ENCODE measurements at regions not wholly inside any gene's neighbourhood (a gene's known extent, or its start where the extent isn't known, plus 50 kb on each side); places are given as distances from the start of the nearest gene placed in this dataset.

- H4K12ac ChIP-seq (ENCODE audit: low read depth, low read length) = no peak overlapping the region
- no peak overlapping the region for H3K9ac ChIP-seq (ENCODE audit: low read length)
- no peak overlapping the region for H3K4ac ChIP-seq (ENCODE audit: low read depth, low read length)
- no peak overlapping the region for H2AFZ ChIP-seq (ENCODE audit: insufficient read depth, low read length, poor library complexity)
- no peak overlapping the region for H2BK12ac ChIP-seq (ENCODE audit: low read length)
- H3K36me3 ChIP-seq (ENCODE audit: control insufficient read depth in 1 of 2, insufficient read depth in 2 of 2, low read length in 2 of 2) = no peaks in the 10 kb centered on the region
- H3K4me3 ChIP-seq (ENCODE audit: low read depth, low read length) = no peak overlapping the region
- no peak overlapping the region for H2BK5ac ChIP-seq (ENCODE audit: low read depth, low read length, poor library complexity)
- no peak overlapping the region for H3K4me2 ChIP-seq (ENCODE audit: low read length)
- no peaks in the 10 kb centered on the region for H3K79me2 ChIP-seq (ENCODE audit: control insufficient read depth, insufficient read depth, low read length, poor library complexity)
- no peak overlapping the region for H3K23ac ChIP-seq (ENCODE audit: low read length)
- no peak overlapping the region for H2BK120ac ChIP-seq (ENCODE audit: insufficient read depth, low read length, poor library complexity)
- H3K27ac ChIP-seq (ENCODE audit: low read depth, low read length) = no peak overlapping the region
- H3K9me3 ChIP-seq (ENCODE audit: insufficient read depth, low read depth, low read length) = no peaks in the 10 kb centered on the region
- no peak overlapping the region for H3K18ac ChIP-seq (ENCODE audit: low read length)
- H3K79me1 ChIP-seq (ENCODE audit: low read length) = no peaks in the 10 kb centered on the region
- H3K14ac ChIP-seq (ENCODE audit: low read length) = no peak overlapping the region
- no peak overlapping the region for H4K91ac ChIP-seq (ENCODE audit: low read depth, low read length)
- H3K4me1 ChIP-seq (ENCODE audit: control insufficient read depth in 1 of 2, insufficient read depth in 2 of 2, low read length in 2 of 2) = no peaks in the 10 kb centered on the region
- DNase-seq = no peak
- no CpG with 5 or more reads among the region's 1 CpG for WGBS (ENCODE audit: extremely low coverage, insufficient coverage, insufficient read length)
- no peak overlapping the region for H2AK5ac ChIP-seq (ENCODE audit: low read length)
- no peak overlapping the region for H4K8ac ChIP-seq (ENCODE audit: low read depth, low read length)
- no peaks in the 10 kb centered on the region for H3K27me3 ChIP-seq (ENCODE audit: insufficient read depth, low read length)
Observed at GRCh38 chr11:16430674-16431073, 74.3 kb upstream of the SOX6 start.

GRCh38 chr11:16421826-16422225 is 65.5 kb upstream of the SOX6 start:
- Histone ChIP-seq H2AK5ac (ENCODE audit: low read length) (no peak overlapping the region), H3K9ac (ENCODE audit: low read length) (no peak overlapping the region), H3K79me1 (ENCODE audit: low read length) (no peaks in the 10 kb centered on the region), H3K4me1 (ENCODE audit: control insufficient read depth in 1 of 2, insufficient read depth in 2 of 2, low read length in 2 of 2) (no peaks in the 10 kb centered on the region), H4K91ac (ENCODE audit: low read depth, low read length) (no peak overlapping the region), H3K27ac (ENCODE audit: low read depth, low read length) (no peak overlapping the region), H3K36me3 (ENCODE audit: control insufficient read depth in 1 of 2, insufficient read depth in 2 of 2, low read length in 2 of 2) (no peaks in the 10 kb centered on the region), H2BK12ac (ENCODE audit: low read length) (no peak overlapping the region), H3K14ac (ENCODE audit: low read length) (no peak overlapping the region), H2BK5ac (ENCODE audit: low read depth, low read length, poor library complexity) (no peak overlapping the region), H3K4me3 (ENCODE audit: low read depth, low read length) (no peak overlapping the region), H4K12ac (ENCODE audit: low read depth, low read length) (no peak overlapping the region), H4K8ac (ENCODE audit: low read depth, low read length) (no peak overlapping the region), H3K4ac (ENCODE audit: low read depth, low read length) (no peak overlapping the region), H2BK120ac (ENCODE audit: insufficient read depth, low read length, poor library complexity) (no peak overlapping the region), H3K23ac (ENCODE audit: low read length) (no peak overlapping the region), H3K79me2 (ENCODE audit: control insufficient read depth, insufficient read depth, low read length, poor library complexity) (no peaks in the 10 kb centered on the region), H2AFZ (ENCODE audit: insufficient read depth, low read length, poor library complexity) (no peak overlapping the region), H3K18ac (ENCODE audit: low read length) (no peak overlapping the region), H3K9me3 (ENCODE audit: insufficient read depth, low read depth, low read length) (no peaks in the 10 kb centered on the region), H3K27me3 (ENCODE audit: insufficient read depth, low read length) (no peaks in the 10 kb centered on the region), H3K4me2 (ENCODE audit: low read length) (no peak overlapping the region)
- no CpG with 5 or more reads among the region's 2 CpGs for WGBS (ENCODE audit: extremely low coverage, insufficient coverage, insufficient read length)
- DNase-seq = no peak

- Histone ChIP-seq H4K12ac (ENCODE audit: low read depth, low read length) (no peak overlapping the region), H3K4me3 (ENCODE audit: low read depth, low read length) (no peak overlapping the region), H2AK5ac (ENCODE audit: low read length) (no peak overlapping the region), H3K14ac (ENCODE audit: low read length) (no peak overlapping the region), H3K27me3 (ENCODE audit: insufficient read depth, low read length) (no peaks in the 10 kb centered on the region), H2BK120ac (ENCODE audit: insufficient read depth, low read length, poor library complexity) (no peak overlapping the region), H3K27ac (ENCODE audit: low read depth, low read length) (no peak overlapping the region), H3K79me2 (ENCODE audit: control insufficient read depth, insufficient read depth, low read length, poor library complexity) (no peaks in the 10 kb centered on the region), H2AFZ (ENCODE audit: insufficient read depth, low read length, poor library complexity) (no peak overlapping the region), H3K79me1 (ENCODE audit: low read length) (no peaks in the 10 kb centered on the region), H3K9ac (ENCODE audit: low read length) (no peak overlapping the region), H2BK5ac (ENCODE audit: low read depth, low read length, poor library complexity) (no peak overlapping the region), H3K36me3 (ENCODE audit: control insufficient read depth in 1 of 2, insufficient read depth in 2 of 2, low read length in 2 of 2) (no peaks in the 10 kb centered on the region), H3K9me3 (ENCODE audit: insufficient read depth, low read depth, low read length) (no peaks in the 10 kb centered on the region), H3K4me1 (ENCODE audit: control insufficient read depth in 1 of 2, insufficient read depth in 2 of 2, low read length in 2 of 2) (no peaks in the 10 kb centered on the region), H3K23ac (ENCODE audit: low read length) (no peak overlapping the region), H3K4me2 (ENCODE audit: low read length) (no peak overlapping the region), H4K8ac (ENCODE audit: low read depth, low read length) (no peak overlapping the region), H3K18ac (ENCODE audit: low read length) (no peak overlapping the region), H4K91ac (ENCODE audit: low read depth, low read length) (no peak overlapping the region), H2BK12ac (ENCODE audit: low read length) (no peak overlapping the region), H3K4ac (ENCODE audit: low read depth, low read length) (no peak overlapping the region)
- DNase-seq = no peak
- no CpG with 5 or more reads among the region's 5 CpGs for WGBS (ENCODE audit: extremely low coverage, insufficient coverage, insufficient read length)
Observed at GRCh38 chr11:16418428-16419097, 62.2 kb upstream of the SOX6 start.

GRCh38 chr11:16412525-16413172 is 56.3 kb upstream of the SOX6 start:
- H3K36me3 ChIP-seq (ENCODE audit: control insufficient read depth in 1 of 2, insufficient read depth in 2 of 2, low read length in 2 of 2) = no peaks in the 10 kb centered on the region
- H2AK5ac ChIP-seq (ENCODE audit: low read length) = no peak overlapping the region
- H3K27ac ChIP-seq (ENCODE audit: low read depth, low read length) = no peak overlapping the region
- no peak overlapping the region for H3K23ac ChIP-seq (ENCODE audit: low read length)
- no peaks in the 10 kb centered on the region for H3K4me1 ChIP-seq (ENCODE audit: control insufficient read depth in 1 of 2, insufficient read depth in 2 of 2, low read length in 2 of 2)
- H3K14ac ChIP-seq (ENCODE audit: low read length) = no peak overlapping the region
- H2BK5ac ChIP-seq (ENCODE audit: low read depth, low read length, poor library complexity) = no peak overlapping the region
- H2BK120ac ChIP-seq (ENCODE audit: insufficient read depth, low read length, poor library complexity) = no peak overlapping the region
- WGBS (ENCODE audit: extremely low coverage, insufficient coverage, insufficient read length) = no CpG with 5 or more reads among the region's 1 CpG
- no peak overlapping the region for H2AFZ ChIP-seq (ENCODE audit: insufficient read depth, low read length, poor library complexity)
- H3K79me2 ChIP-seq (ENCODE audit: control insufficient read depth, insufficient read depth, low read length, poor library complexity) = no peaks in the 10 kb centered on the region
- no peaks in the 10 kb centered on the region for H3K27me3 ChIP-seq (ENCODE audit: insufficient read depth, low read length)
- no peak overlapping the region for H4K12ac ChIP-seq (ENCODE audit: low read depth, low read length)
- no peak overlapping the region for H3K4me3 ChIP-seq (ENCODE audit: low read depth, low read length)
- DNase-seq = no peak
- no peak overlapping the region for H3K4ac ChIP-seq (ENCODE audit: low read depth, low read length)
- H3K9ac ChIP-seq (ENCODE audit: low read length) = no peak overlapping the region
- H4K8ac ChIP-seq (ENCODE audit: low read depth, low read length) = no peak overlapping the region
- no peaks in the 10 kb centered on the region for H3K79me1 ChIP-seq (ENCODE audit: low read length)
- no peak overlapping the region for H4K91ac ChIP-seq (ENCODE audit: low read depth, low read length)
- no peak overlapping the region for H3K4me2 ChIP-seq (ENCODE audit: low read length)
- H3K18ac ChIP-seq (ENCODE audit: low read length) = no peak overlapping the region
- H3K9me3 ChIP-seq (ENCODE audit: insufficient read depth, low read depth, low read length) = no peaks in the 10 kb centered on the region
- no peak overlapping the region for H2BK12ac ChIP-seq (ENCODE audit: low read length)
